Activated naive CD8-positive, alpha-beta T cell (primary cell): ENCODE measurements at regions not wholly inside any gene's neighbourhood (a gene's known extent, or its start where the extent isn't known, plus 50 kb on each side); places are given as distances from the start of the nearest gene placed in this dataset.

Experiments
- H3K27ac Mint-ChIP-seq: one replicate; pipeline ENCODE4 v1.8.0; 2021; ENCODE audit warnings: mixed read lengths
- H3K27me3 Mint-ChIP-seq: one replicate; pipeline ENCODE4 v1.8.0; 2021; ENCODE audit warnings: mixed read lengths
- H3K36me3 Mint-ChIP-seq: one replicate; pipeline ENCODE4 v1.8.0; 2021; ENCODE audit warnings: mixed read lengths
- H3K4me1 Mint-ChIP-seq: one replicate; pipeline ENCODE4 v1.8.0; 2021; ENCODE audit warnings: low read depth, mixed read lengths
- H3K4me3 Mint-ChIP-seq: one replicate; pipeline ENCODE4 v1.8.0; 2021; ENCODE audit warnings: mild to moderate bottlenecking, mixed read lengths
- H3K9me3 Mint-ChIP-seq: one replicate; pipeline ENCODE4 v1.8.0; 2021; ENCODE audit warnings: low read depth, mixed read lengths

- H3K9me3 Mint-ChIP-seq = peaks cover 3% of the 10 kb centered on the region
- H3K27ac Mint-ChIP-seq = no peak overlapping the region
- no peaks in the 10 kb centered on the region for H3K27me3 Mint-ChIP-seq
- no peaks in the 10 kb centered on the region for H3K4me1 Mint-ChIP-seq
- no peaks in the 10 kb centered on the region for H3K36me3 Mint-ChIP-seq
- no peak overlapping the region for H3K4me3 Mint-ChIP-seq
Observed at GRCh38 chr3:103609472-103609871, 1174.7 kb downstream of the ZPLD1 start.

- H3K27me3 Mint-ChIP-seq = no peaks in the 10 kb centered on the region
- no peak overlapping the region for H3K4me3 Mint-ChIP-seq
- no peaks in the 10 kb centered on the region for H3K4me1 Mint-ChIP-seq
- no peaks in the 10 kb centered on the region for H3K9me3 Mint-ChIP-seq
- no peaks in the 10 kb centered on the region for H3K36me3 Mint-ChIP-seq
- no peak overlapping the region for H3K27ac Mint-ChIP-seq
Observed at GRCh38 chr3:103613397-103614156, 1178.8 kb downstream of the ZPLD1 start.

- no peak overlapping the region for H3K4me3 Mint-ChIP-seq
- no peaks in the 10 kb centered on the region for H3K36me3 Mint-ChIP-seq
- H3K27me3 Mint-ChIP-seq = no peaks in the 10 kb centered on the region
- H3K27ac Mint-ChIP-seq = no peak overlapping the region
- H3K9me3 Mint-ChIP-seq = no peaks in the 10 kb centered on the region
- no peaks in the 10 kb centered on the region for H3K4me1 Mint-ChIP-seq
Observed at GRCh38 chr3:103614719-103615118, 1179.9 kb downstream of the ZPLD1 start.

- peaks cover 3% of the 10 kb centered on the region for H3K9me3 Mint-ChIP-seq
- H3K27me3 Mint-ChIP-seq = no peaks in the 10 kb centered on the region
- H3K27ac Mint-ChIP-seq = no peak overlapping the region
- H3K4me3 Mint-ChIP-seq = no peak overlapping the region
- no peaks in the 10 kb centered on the region for H3K36me3 Mint-ChIP-seq
- H3K4me1 Mint-ChIP-seq = no peaks in the 10 kb centered on the region
Observed at GRCh38 chr3:103617961-103618360, 1183.1 kb downstream of the ZPLD1 start.

- no peak overlapping the region for H3K4me3 Mint-ChIP-seq
- no peaks in the 10 kb centered on the region for H3K4me1 Mint-ChIP-seq
- H3K36me3 Mint-ChIP-seq = no peaks in the 10 kb centered on the region
- peaks cover 13% of the 10 kb centered on the region for H3K9me3 Mint-ChIP-seq
- H3K27ac Mint-ChIP-seq = no peak overlapping the region
- no peaks in the 10 kb centered on the region for H3K27me3 Mint-ChIP-seq
Observed at GRCh38 chr3:103624271-103624670, 1189.5 kb downstream of the ZPLD1 start.

GRCh38 chr3:103629391-103629790 lies 1194.6 kb downstream of the ZPLD1 start:
- Mint-ChIP-seq H3K27me3 (no peaks in the 10 kb centered on the region), H3K9me3 (peaks cover 14% of the 10 kb centered on the region), H3K4me1 (no peaks in the 10 kb centered on the region), H3K36me3 (no peaks in the 10 kb centered on the region), H3K27ac (no peak overlapping the region), H3K4me3 (no peak overlapping the region)

GRCh38 chr3:103644450-103644849 lies 1209.6 kb downstream of the ZPLD1 start:
- H3K4me3 Mint-ChIP-seq = no peak overlapping the region
- H3K9me3 Mint-ChIP-seq = no peaks in the 10 kb centered on the region
- no peaks in the 10 kb centered on the region for H3K36me3 Mint-ChIP-seq
- no peaks in the 10 kb centered on the region for H3K27me3 Mint-ChIP-seq
- H3K27ac Mint-ChIP-seq = no peak overlapping the region
- no peaks in the 10 kb centered on the region for H3K4me1 Mint-ChIP-seq

GRCh38 chr3:103653996-103654395 lies 1219.2 kb downstream of the ZPLD1 start:
- no peak overlapping the region for H3K4me3 Mint-ChIP-seq
- no peaks in the 10 kb centered on the region for H3K27me3 Mint-ChIP-seq
- H3K27ac Mint-ChIP-seq = no peak overlapping the region
- H3K9me3 Mint-ChIP-seq = no peaks in the 10 kb centered on the region
- H3K4me1 Mint-ChIP-seq = no peaks in the 10 kb centered on the region
- no peaks in the 10 kb centered on the region for H3K36me3 Mint-ChIP-seq

GRCh38 chr3:103657756-103658155 lies 1222.9 kb downstream of the ZPLD1 start:
- Mint-ChIP-seq H3K27me3 (no peaks in the 10 kb centered on the region), H3K36me3 (no peaks in the 10 kb centered on the region), H3K9me3 (no peaks in the 10 kb centered on the region), H3K27ac (no peak overlapping the region), H3K4me1 (no peaks in the 10 kb centered on the region), H3K4me3 (no peak overlapping the region)

GRCh38 chr3:103660810-103661209 lies 1226.0 kb downstream of the ZPLD1 start:
- no peaks in the 10 kb centered on the region for H3K4me1 Mint-ChIP-seq

GRCh38 chr3:103662591-103662990 lies 1227.8 kb downstream of the ZPLD1 start:
- Mint-ChIP-seq H3K4me1 (no peaks in the 10 kb centered on the region), H3K27me3 (no peaks in the 10 kb centered on the region), H3K4me3 (no peak overlapping the region), H3K27ac (no peak overlapping the region), H3K9me3 (peaks cover 3% of the 10 kb centered on the region), H3K36me3 (no peaks in the 10 kb centered on the region)

More at GRCh38 chr3:103660810-103661209, 1226.0 kb downstream of the ZPLD1 start:
- Mint-ChIP-seq H3K9me3 (peaks cover 3% of the 10 kb centered on the region), H3K4me3 (no peak overlapping the region), H3K27ac (no peak overlapping the region), H3K36me3 (no peaks in the 10 kb centered on the region), H3K27me3 (no peaks in the 10 kb centered on the region)

GRCh38 chr3:103672346-103672745 lies 1237.5 kb downstream of the ZPLD1 start:
- Mint-ChIP-seq H3K4me3 (no peak overlapping the region), H3K4me1 (no peaks in the 10 kb centered on the region), H3K27me3 (no peaks in the 10 kb centered on the region), H3K27ac (no peak overlapping the region), H3K36me3 (no peaks in the 10 kb centered on the region), H3K9me3 (no peaks in the 10 kb centered on the region)

GRCh38 chr3:103684904-103685303 lies 1250.1 kb downstream of the ZPLD1 start:
- H3K4me1 Mint-ChIP-seq = no peaks in the 10 kb centered on the region
- H3K4me3 Mint-ChIP-seq = no peak overlapping the region
- H3K9me3 Mint-ChIP-seq = no peaks in the 10 kb centered on the region
- no peaks in the 10 kb centered on the region for H3K36me3 Mint-ChIP-seq
- H3K27me3 Mint-ChIP-seq = no peaks in the 10 kb centered on the region
- no peak overlapping the region for H3K27ac Mint-ChIP-seq

GRCh38 chr3:103685939-103686338 lies 1251.1 kb downstream of the ZPLD1 start:
- no peak overlapping the region for H3K27ac Mint-ChIP-seq
- no peaks in the 10 kb centered on the region for H3K36me3 Mint-ChIP-seq
- H3K27me3 Mint-ChIP-seq = no peaks in the 10 kb centered on the region
- no peaks in the 10 kb centered on the region for H3K4me1 Mint-ChIP-seq
- H3K4me3 Mint-ChIP-seq = no peak overlapping the region
- H3K9me3 Mint-ChIP-seq = no peaks in the 10 kb centered on the region

- H3K27ac Mint-ChIP-seq = no peak overlapping the region
- no peak overlapping the region for H3K4me3 Mint-ChIP-seq
- no peaks in the 10 kb centered on the region for H3K27me3 Mint-ChIP-seq
- peaks cover 6% of the 10 kb centered on the region for H3K9me3 Mint-ChIP-seq
- H3K36me3 Mint-ChIP-seq = no peaks in the 10 kb centered on the region
- H3K4me1 Mint-ChIP-seq = no peaks in the 10 kb centered on the region
Observed at GRCh38 chr3:103690536-103690935, 1255.7 kb downstream of the ZPLD1 start.

- Mint-ChIP-seq H3K27ac (no peak overlapping the region), H3K4me3 (no peak overlapping the region), H3K9me3 (peaks cover 12% of the 10 kb centered on the region), H3K27me3 (no peaks in the 10 kb centered on the region), H3K36me3 (no peaks in the 10 kb centered on the region), H3K4me1 (no peaks in the 10 kb centered on the region)
Observed at GRCh38 chr3:103693831-103694230, 1259.0 kb downstream of the ZPLD1 start.
